D721Med (cell line): ENCODE measurements at regions not wholly inside any gene's neighbourhood (a gene's known extent, or its start where the extent isn't known, plus 50 kb on each side); places are given as distances from the start of the nearest gene placed in this dataset.

Experiments
- DNase-seq: peaks from one replicate; pipeline ENCODE4 v3.0.0; 2011; ENCODE audit warnings: low spot score; ENCODE audit not compliant: insufficient read length
- FAIRE-seq: peaks from 2 replicates; lab custom pipeline; 2011; peaks lifted over from hg19 to GRCh38; lab: Jason Lieb, UNC
- TF ChIP-seq, protein P1 (sequence below): IDR thresholded peaks from 2 replicates; pipeline ENCODE4 v1.5.1; 2012; ENCODE audit warnings: mild to moderate bottlenecking, control low read depth; ENCODE audit not compliant: insufficient read depth; ENCODE audit errors: missing control alignments

DNA sequence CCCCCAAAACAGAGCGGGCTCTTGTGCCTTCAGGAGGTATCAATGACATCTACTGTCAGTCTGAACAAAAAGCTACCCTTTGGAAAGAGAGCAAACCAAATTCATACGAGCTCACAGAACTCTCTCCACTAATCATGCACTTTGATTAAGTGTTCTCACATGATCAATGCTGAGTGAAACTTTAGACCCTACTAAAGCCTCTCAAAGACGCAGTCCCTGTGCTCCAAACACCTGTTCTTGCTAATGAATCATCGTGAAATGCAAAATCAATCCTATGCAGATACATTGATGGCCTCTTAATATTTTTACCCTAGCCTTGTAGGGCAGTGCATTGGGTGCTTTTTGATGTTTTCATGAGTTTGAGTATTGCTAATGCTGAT is 113.4 kb downstream of the ZBTB18 start:
- TF ChIP-seq, protein P1, sequence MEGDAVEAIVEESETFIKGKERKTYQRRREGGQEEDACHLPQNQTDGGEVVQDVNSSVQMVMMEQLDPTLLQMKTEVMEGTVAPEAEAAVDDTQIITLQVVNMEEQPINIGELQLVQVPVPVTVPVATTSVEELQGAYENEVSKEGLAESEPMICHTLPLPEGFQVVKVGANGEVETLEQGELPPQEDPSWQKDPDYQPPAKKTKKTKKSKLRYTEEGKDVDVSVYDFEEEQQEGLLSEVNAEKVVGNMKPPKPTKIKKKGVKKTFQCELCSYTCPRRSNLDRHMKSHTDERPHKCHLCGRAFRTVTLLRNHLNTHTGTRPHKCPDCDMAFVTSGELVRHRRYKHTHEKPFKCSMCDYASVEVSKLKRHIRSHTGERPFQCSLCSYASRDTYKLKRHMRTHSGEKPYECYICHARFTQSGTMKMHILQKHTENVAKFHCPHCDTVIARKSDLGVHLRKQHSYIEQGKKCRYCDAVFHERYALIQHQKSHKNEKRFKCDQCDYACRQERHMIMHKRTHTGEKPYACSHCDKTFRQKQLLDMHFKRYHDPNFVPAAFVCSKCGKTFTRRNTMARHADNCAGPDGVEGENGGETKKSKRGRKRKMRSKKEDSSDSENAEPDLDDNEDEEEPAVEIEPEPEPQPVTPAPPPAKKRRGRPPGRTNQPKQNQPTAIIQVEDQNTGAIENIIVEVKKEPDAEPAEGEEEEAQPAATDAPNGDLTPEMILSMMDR: no peak
- DNase-seq: no peak
- FAIRE-seq: no peak

DNA sequence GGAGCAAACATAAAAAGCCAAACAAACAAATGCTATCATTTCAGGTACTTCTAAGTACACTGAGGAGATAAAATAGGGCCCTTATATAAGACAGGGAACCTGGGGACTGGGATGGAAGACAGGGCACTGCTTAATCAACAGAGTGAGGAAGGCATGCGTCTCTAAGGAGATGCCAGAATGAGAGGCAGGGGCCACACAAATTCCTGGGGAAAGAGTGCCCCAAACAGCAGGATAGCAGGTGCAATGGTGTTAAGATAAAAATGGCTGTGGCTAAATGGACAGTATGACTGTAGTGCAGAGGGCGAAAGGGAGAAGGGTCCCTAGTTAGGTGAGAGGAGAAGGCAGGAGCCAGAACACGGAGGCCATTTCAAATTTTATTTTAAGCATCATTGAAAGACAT is 113.9 kb downstream of the ZBTB18 start:
- TF ChIP-seq, protein P1: no peak
- FAIRE-seq: no peak
- DNase-seq: no peak

DNA sequence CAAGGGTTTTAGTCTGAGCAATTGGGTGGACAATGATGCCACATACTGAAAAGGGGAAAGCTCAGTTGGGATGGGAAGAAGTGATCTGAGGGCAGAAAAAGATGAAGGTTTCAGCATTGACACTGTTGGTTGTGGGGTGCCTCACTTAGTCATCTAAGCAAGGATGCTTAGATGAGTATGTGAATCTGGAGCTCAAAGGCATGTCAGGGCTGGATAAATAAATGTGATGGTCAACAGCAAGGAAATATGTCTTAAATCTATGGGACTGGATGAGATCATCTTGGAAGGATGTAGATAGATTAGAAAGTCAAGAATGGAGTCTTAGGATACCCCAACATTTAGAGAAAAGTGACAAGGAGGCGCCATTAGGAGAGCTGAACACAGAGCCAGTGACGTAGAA is 114.6 kb downstream of the ZBTB18 start:
- FAIRE-seq (no peak), DNase-seq (no peak)
- TF ChIP-seq, protein P1: no peak

DNA sequence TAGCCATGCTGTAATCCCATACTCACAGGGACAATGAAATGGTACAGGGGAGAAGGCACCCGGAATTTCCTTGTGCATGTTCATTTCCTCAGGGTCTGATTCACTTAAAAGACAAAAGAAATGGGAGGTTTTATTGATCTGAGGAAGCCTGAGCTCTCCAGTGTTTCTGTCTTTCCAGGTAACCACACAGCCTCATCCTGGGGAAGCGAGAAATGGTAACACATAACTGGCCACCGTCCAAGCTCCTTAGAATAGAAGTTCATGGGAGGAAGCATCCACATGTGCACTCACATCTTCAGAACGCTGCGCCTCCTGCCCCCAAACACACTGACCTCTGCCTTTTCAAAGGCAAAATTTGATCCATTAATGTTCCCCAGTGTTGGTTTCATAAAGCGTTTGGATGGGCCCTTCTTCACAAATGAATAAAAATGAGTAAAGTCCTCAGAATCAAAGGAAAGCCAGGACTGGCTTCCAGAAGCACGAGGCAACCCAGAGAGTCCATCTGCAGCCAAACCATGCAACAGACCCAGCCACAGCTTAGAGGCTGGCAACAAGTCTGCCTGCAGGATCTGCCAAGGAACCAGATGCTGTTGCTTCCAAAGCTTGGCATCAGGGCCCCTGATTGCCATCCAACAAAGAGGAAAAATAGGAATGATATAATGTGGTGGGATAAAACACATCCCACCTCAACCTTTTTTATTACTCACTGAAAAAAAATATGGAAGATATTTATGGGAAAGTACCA is 120.3 kb downstream of the ZBTB18 start:
- FAIRE-seq: no peak

DNA sequence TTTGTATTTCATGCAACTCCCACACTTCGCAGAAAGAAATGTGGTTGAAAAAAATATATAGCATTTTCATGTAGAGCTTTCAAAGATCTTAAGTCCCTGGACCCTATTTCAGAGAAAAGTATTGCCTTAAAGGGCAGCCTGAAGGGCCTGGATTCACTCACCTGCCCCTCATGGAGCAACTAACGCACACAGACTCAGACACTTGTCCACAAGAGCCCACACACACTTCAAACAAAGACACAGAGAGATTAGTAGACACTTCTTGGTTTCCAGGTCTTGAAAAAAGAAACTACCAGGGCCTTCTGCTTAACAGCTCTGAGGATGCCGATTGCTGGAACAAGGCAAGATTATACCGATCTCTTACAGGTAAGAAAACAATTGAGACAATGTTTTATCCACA is 122.2 kb downstream of the ZBTB18 start:
- TF ChIP-seq, protein P1: no peak
- DNase-seq (no peak), FAIRE-seq (no peak)

More for the DNA sequence above, 120.3 kb downstream of the ZBTB18 start:
- no peak for DNase-seq
- TF ChIP-seq, protein P1: no peak

DNA sequence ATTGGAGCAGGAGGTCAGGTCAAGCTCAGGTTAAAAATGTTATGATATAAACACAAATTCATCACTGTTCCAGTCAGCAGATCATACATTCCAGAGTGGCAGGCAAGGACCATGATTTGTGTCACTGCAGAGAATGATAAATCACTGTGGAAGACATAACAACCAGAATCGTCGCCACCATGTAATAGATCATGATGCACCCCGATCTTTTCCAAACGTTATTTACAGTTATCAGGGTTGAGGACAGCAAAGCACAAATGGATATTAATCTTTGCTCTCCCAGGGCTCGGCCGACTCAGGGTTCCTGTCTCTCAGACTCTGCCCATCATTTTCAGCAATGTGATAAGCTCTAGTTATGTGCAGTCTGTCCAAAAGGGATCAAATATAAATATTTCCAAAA is 122.7 kb downstream of the ZBTB18 start:
- TF ChIP-seq, protein P1: no peak
- FAIRE-seq (no peak), DNase-seq (no peak)

DNA sequence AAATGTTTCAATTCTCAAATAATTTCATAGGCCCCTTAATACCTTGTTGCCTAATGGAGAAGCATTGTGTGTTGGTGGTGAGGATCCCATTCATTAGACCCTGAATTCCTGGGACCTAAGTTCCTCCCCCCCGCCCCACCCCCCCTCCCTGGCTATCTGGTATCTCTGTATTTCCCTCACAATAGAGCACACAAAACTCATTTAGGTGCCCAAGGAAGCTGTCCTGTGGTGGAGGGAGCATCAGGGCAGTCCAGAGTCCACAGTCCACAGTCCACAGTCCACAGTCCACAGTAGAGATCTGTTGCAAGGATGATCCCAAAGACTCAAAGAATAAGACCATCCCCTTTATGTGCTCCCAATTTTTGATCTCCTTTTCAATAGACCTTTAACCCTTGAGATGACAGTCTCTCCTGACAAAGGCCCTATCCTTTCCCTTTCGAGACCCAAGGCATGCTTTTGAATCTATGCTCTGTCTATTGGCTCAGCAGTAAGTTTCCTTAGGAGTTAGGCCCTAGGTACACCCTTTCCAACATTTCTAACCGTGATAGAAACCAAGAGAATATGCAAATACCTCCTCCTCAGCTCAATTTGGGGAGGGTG is 123.9 kb downstream of the ZBTB18 start:
- TF ChIP-seq, protein P1: no peak
- no peak for FAIRE-seq
- DNase-seq: no peak
